ENCODE measurements at regions not wholly inside any gene's neighbourhood (a gene's known extent, or its start where the extent isn't known, plus 50 kb on each side); places are given as distances from the start of the nearest gene placed in this dataset.
"Not testable (repeated sequence)": the region's sequence is repeated elsewhere in the genome, so short reads cannot be mapped to it uniquely, and the experiment has no call there.

- Histone ChIP-seq H3K4me3 (ENCODE audit: low read length) (no peak overlapping the region), H3K4me1 (ENCODE audit: low read length) (no peaks in the 10 kb centered on the region), H4K20me1 (ENCODE audit: insufficient read depth, low read length) (no peaks in the 10 kb centered on the region), H3K4me2 (ENCODE audit: low read length) (no peak overlapping the region), H3K79me2 (ENCODE audit: low read length) (no peaks in the 10 kb centered on the region), H3K9ac (ENCODE audit: low read length) (no peak overlapping the region), H3K9me3 (ENCODE audit: insufficient read depth, low read length) (no peaks in the 10 kb centered on the region), H2AFZ (ENCODE audit: low read depth, low read length) (no peak overlapping the region), H3K27ac (ENCODE audit: low read length) (no peak overlapping the region), H3K36me3 (replicated peaks; ENCODE audit: low read depth, low read length) (no peaks in the 10 kb centered on the region), H3K27me3 (ENCODE audit: low read depth, low read length) (peaks cover 8% of the 10 kb centered on the region; the same call in 1 of the 2 replicates)
- no peak for TF ChIP-seq CTCF (IDR thresholded peaks at IDR 0.05; ENCODE audit: low read depth, low read length)
- TF ChIP-seq EZH2phosphoT487 (IDR thresholded peaks at IDR 0.05; ENCODE audit: low read depth), result no peak
Measured at GRCh38 chr5:171542525-171543140, 123.2 kb downstream of the FGF18 start.

- Histone ChIP-seq H3K9me3 (ENCODE audit: insufficient read depth, low read length) (no peaks in the 10 kb centered on the region), H3K27ac (ENCODE audit: low read length) (no peak overlapping the region), H4K20me1 (ENCODE audit: insufficient read depth, low read length) (no peaks in the 10 kb centered on the region), H3K79me2 (ENCODE audit: low read length) (no peaks in the 10 kb centered on the region), H3K36me3 (replicated peaks; ENCODE audit: low read depth, low read length) (no peaks in the 10 kb centered on the region), H3K4me2 (ENCODE audit: low read length) (no peak overlapping the region), H2AFZ (ENCODE audit: low read depth, low read length) (no peak overlapping the region), H3K27me3 (ENCODE audit: low read depth, low read length) (peaks cover 3% of the 10 kb centered on the region; the same call in 1 of the 2 replicates), H3K4me3 (ENCODE audit: low read length) (no peak overlapping the region), H3K4me1 (ENCODE audit: low read length) (no peaks in the 10 kb centered on the region), H3K9ac (ENCODE audit: low read length) (no peak overlapping the region)
- TF ChIP-seq EZH2phosphoT487 (IDR thresholded peaks at IDR 0.05; ENCODE audit: low read depth) (no peak), CTCF (IDR thresholded peaks at IDR 0.05; ENCODE audit: low read depth, low read length) (no peak)
Measured at GRCh38 chr5:171543148-171543815, 123.8 kb downstream of the FGF18 start.

GRCh38 chr5:171544913-171545765, 125.7 kb downstream of the FGF18 start:
- H3K9ac ChIP-seq (ENCODE audit: low read length), result no peak overlapping the region
- H3K79me2 ChIP-seq (ENCODE audit: low read length), result no peaks in the 10 kb centered on the region
- H3K4me3 ChIP-seq (ENCODE audit: low read length), result no peak overlapping the region
- H3K4me1 ChIP-seq (ENCODE audit: low read length), result no peaks in the 10 kb centered on the region
- peaks cover 3% of the 10 kb centered on the region; the same call in 1 of the 2 replicates for H3K27me3 ChIP-seq (ENCODE audit: low read depth, low read length)
- H3K4me2 ChIP-seq (ENCODE audit: low read length), result no peak overlapping the region
- no peaks in the 10 kb centered on the region for H3K36me3 ChIP-seq (replicated peaks; ENCODE audit: low read depth, low read length)
- TF ChIP-seq EZH2phosphoT487 (IDR thresholded peaks at IDR 0.05; ENCODE audit: low read depth), result no peak
- no peak for TF ChIP-seq CTCF (IDR thresholded peaks at IDR 0.05; ENCODE audit: low read depth, low read length)
- no peak overlapping the region for H2AFZ ChIP-seq (ENCODE audit: low read depth, low read length)
- no peaks in the 10 kb centered on the region for H4K20me1 ChIP-seq (ENCODE audit: insufficient read depth, low read length)
- no peaks in the 10 kb centered on the region for H3K9me3 ChIP-seq (ENCODE audit: insufficient read depth, low read length)
- no peak overlapping the region for H3K27ac ChIP-seq (ENCODE audit: low read length)

- no peak for TF ChIP-seq EZH2phosphoT487 (IDR thresholded peaks at IDR 0.05; ENCODE audit: low read depth)
- TF ChIP-seq CTCF (IDR thresholded peaks at IDR 0.05; ENCODE audit: low read depth, low read length), result no peak
- H2AFZ ChIP-seq (ENCODE audit: low read depth, low read length), result no peak overlapping the region
Measured at GRCh38 chr5:171549274-171549673, 129.8 kb downstream of the FGF18 start.

GRCh38 chr5:171553817-171554216, 134.4 kb downstream of the FGF18 start:
- H3K4me2 ChIP-seq (ENCODE audit: low read length); H3K9ac ChIP-seq (ENCODE audit: low read length); H4K20me1 ChIP-seq (ENCODE audit: insufficient read depth, low read length); H3K4me3 ChIP-seq (ENCODE audit: low read length); H3K27ac ChIP-seq (ENCODE audit: low read length); H2AFZ ChIP-seq (ENCODE audit: low read depth, low read length); H3K9me3 ChIP-seq (ENCODE audit: insufficient read depth, low read length); H3K36me3 ChIP-seq (replicated peaks; ENCODE audit: low read depth, low read length); H3K4me1 ChIP-seq (ENCODE audit: low read length); H3K79me2 ChIP-seq (ENCODE audit: low read length): not testable (repeated sequence)
- H3K27me3 ChIP-seq (ENCODE audit: low read depth, low read length), result peaks cover 12% of the 10 kb centered on the region

More at GRCh38 chr5:171549274-171549673, 129.8 kb downstream of the FGF18 start:
- Histone ChIP-seq H3K9ac (ENCODE audit: low read length) (no peak overlapping the region), H3K27ac (ENCODE audit: low read length) (no peak overlapping the region), H3K79me2 (ENCODE audit: low read length) (no peaks in the 10 kb centered on the region), H3K36me3 (replicated peaks; ENCODE audit: low read depth, low read length) (no peaks in the 10 kb centered on the region), H4K20me1 (ENCODE audit: insufficient read depth, low read length) (no peaks in the 10 kb centered on the region), H3K27me3 (ENCODE audit: low read depth, low read length) (no peaks in the 10 kb centered on the region), H3K9me3 (ENCODE audit: insufficient read depth, low read length) (no peaks in the 10 kb centered on the region), H3K4me3 (ENCODE audit: low read length) (no peak overlapping the region), H3K4me2 (ENCODE audit: low read length) (no peak overlapping the region), H3K4me1 (ENCODE audit: low read length) (no peaks in the 10 kb centered on the region)
